SK-N-MC (cell line): ENCODE measurements at regions not wholly inside any gene's neighbourhood (a gene's known extent, or its start where the extent isn't known, plus 50 kb on each side); places are given as distances from the start of the nearest gene placed in this dataset.

ENCODE experiments used
- DNase-seq: peaks from one replicate; pipeline ENCODE4 v3.0.0-alpha.2; 2011; ENCODE audit warnings: low read depth, low spot score
- H3K27ac ChIP-seq: fragments of 200-600 bp; sonication (generic); 2 replicates; pipeline ENCODE4 v1.5.1; 2016; ENCODE audit warnings: mixed run types
- H3K36me3 ChIP-seq: fragments of 200-600 bp; sonication (generic); 2 replicates; pipeline ENCODE4 v1.6.1; 2017; ENCODE audit warnings: antibody characterized with exemption, low read length, mixed read lengths; ENCODE audit not compliant: insufficient read depth
- H3K4me3 ChIP-seq: fragments of 200-600 bp; sonication (generic); 2 replicates; pipeline ENCODE4 v1.5.1; 2016
- H3K9ac ChIP-seq: fragments of 200-600 bp; sonication (generic); 2 replicates; pipeline ENCODE4 v1.8.0; 2017; ENCODE audit warnings: mixed run types, mixed read lengths; ENCODE audit not compliant: insufficient read length
- H3K9me3 ChIP-seq: fragments of 200-600 bp; sonication (generic); 2 replicates; pipeline ENCODE4 v1.6.1; 2017; ENCODE audit warnings: low read depth, mild to moderate bottlenecking, antibody characterized with exemption, low read length, moderate library complexity, mixed read lengths
- FOXP2 ChIP-seq: optimal IDR thresholded peaks from 2 replicates; pipeline ENCODE3; 2011; ENCODE audit warnings: mild to moderate bottlenecking, moderate library complexity; ENCODE audit not compliant: insufficient read depth; ENCODE audit errors: extremely low read length, control extremely low read depth

DNA sequence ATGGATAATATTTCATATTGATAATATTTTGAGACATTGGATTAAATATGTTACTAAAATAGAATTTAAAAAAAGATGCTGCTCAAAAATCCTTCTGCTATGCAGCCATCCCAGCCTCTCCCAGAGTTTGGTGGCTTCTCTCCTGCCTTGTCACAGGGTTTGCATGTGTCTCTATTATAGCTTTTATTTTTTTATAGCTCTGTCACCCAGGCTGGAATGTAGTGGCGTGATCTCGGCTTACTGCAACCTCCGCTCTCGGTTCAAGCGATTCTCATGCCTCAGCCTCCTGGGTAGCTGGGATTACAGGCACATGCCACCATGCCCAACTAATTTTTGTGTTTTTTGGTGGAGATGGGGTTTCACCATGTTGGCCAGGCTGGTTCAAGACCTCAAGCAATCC, 50.7 kb upstream of the ID3 start:
- Histone ChIP-seq H3K36me3 (no peaks in the 10 kb centered on the region), H3K27ac (no peak overlapping the region), H3K9ac (no peak overlapping the region), H3K9me3 (no peaks in the 10 kb centered on the region), H3K4me3 (no peak overlapping the region)
- no peak for DNase-seq
- no peak for TF ChIP-seq FOXP2
